GM12878 (cell line): ENCODE measurements at regions not wholly inside any gene's neighbourhood (a gene's known extent, or its start where the extent isn't known, plus 50 kb on each side); places are given as distances from the start of the nearest gene placed in this dataset.

ENCODE experiments used
- ATAC-seq: fragments of 200-7000 bp; cut with Tn5 transposase; 3 replicates; pipeline ENCODE4 v1.9.1; 2020; ENCODE audit warnings: mild to moderate bottlenecking, moderate library complexity
- BruUV-seq: library from RNA; stranded (reverse); fragments of 400-500 nt; replicated peaks from 2 replicates; lab custom pipeline; 2021; lab: Mats Ljungman, UMichigan
- CTCF ChIA-PET: fragments of 300-600 bp; sonication (Branson Sonifier 250); formaldehyde crosslinking; extraction: SDS; loops from one replicate; lab custom pipeline; 2021; ENCODE audit warnings: inconsistent platforms; lab: Yijun Ruan, JAX
- POLR2A ChIA-PET: fragments of 350-600 bp; formaldehyde crosslinking; extraction: SDS; loops from one replicate; lab custom pipeline; 2021; ENCODE audit warnings: inconsistent platforms; lab: Charles Lee
- RAD21 ChIA-PET: fragments of 300-600 bp; sonication (Branson Sonifier 250); formaldehyde crosslinking; loops from one replicate; lab custom pipeline; 2023; ENCODE audit warnings: antibody characterized with exemption; ENCODE audit not compliant: unreplicated experiment; lab: Charles Lee
- SMC1A ChIA-PET: fragments of 300-600 bp; sonication (Branson Sonifier 250); formaldehyde crosslinking; loops from one replicate; lab custom pipeline; 2023; ENCODE audit not compliant: unreplicated experiment, uncharacterized antibody; lab: Charles Lee
- DNase-seq: peaks from one replicate; pipeline ENCODE4 v3.0.0-alpha.2; 2011; ENCODE audit warnings: low read depth, low spot score
- FAIRE-seq: peaks from 3 replicates; lab custom pipeline; 2011; peaks lifted over from hg19 to GRCh38; lab: Jason Lieb, UNC
- H2AFZ ChIP-seq: 2 replicates; pipeline ENCODE4 v1.6.0; 2011; ENCODE audit warnings: low read depth, low read length, control low read depth; ENCODE audit not compliant: control insufficient read depth
- H3K27ac ChIP-seq: 2 replicates; pipeline ENCODE4 v1.5.1; 2011; ENCODE audit warnings: control low read depth; ENCODE audit not compliant: control insufficient read depth, insufficient read depth
- H3K27me3 ChIP-seq, 2 experiments: replicated peaks in 1 of 2; 2 replicates each; pipeline versions ENCODE4 v1.6.0 to v1.6.1; 2011; ENCODE audit warnings: low read length in 1 of 2; ENCODE audit not compliant: control insufficient read depth in 2 of 2, insufficient read depth in 2 of 2
- H3K36me3 ChIP-seq, 2 experiments: 2 replicates each; pipeline ENCODE4 v1.5.1; 2011; ENCODE audit warnings: low read length in 1 of 2; ENCODE audit not compliant: control insufficient read depth in 2 of 2, insufficient read depth in 2 of 2
- H3K4me1 ChIP-seq: 2 replicates; pipeline ENCODE4 v1.6.1; 2011; ENCODE audit warnings: mild to moderate bottlenecking, low read length, moderate library complexity, mixed read lengths; ENCODE audit not compliant: control insufficient read depth, insufficient read depth
- H3K4me2 ChIP-seq: 2 replicates; pipeline ENCODE4 v1.6.0; 2011; ENCODE audit warnings: control low read depth; ENCODE audit not compliant: control insufficient read depth, insufficient read depth
- H3K4me3 ChIP-seq: fragments of 200-600 bp; sonication (generic); 2 replicates; pipeline ENCODE4 v1.5.1; 2016
- H3K79me2 ChIP-seq: 2 replicates; pipeline ENCODE4 v1.6.0; 2011; ENCODE audit warnings: low read length; ENCODE audit not compliant: control insufficient read depth, insufficient read depth
- H3K9ac ChIP-seq: 2 replicates; pipeline ENCODE4 v1.8.0; 2011; ENCODE audit warnings: low read length, control low read depth, mixed read lengths; ENCODE audit not compliant: control insufficient read depth, insufficient read depth
- H3K9me3 ChIP-seq: replicated peaks from 3 replicates; pipeline ENCODE4 v1.5.1; 2011; ENCODE audit warnings: mild to moderate bottlenecking, low read length; ENCODE audit not compliant: control insufficient read depth, insufficient read depth
- H4K20me1 ChIP-seq: 2 replicates; pipeline ENCODE4 v1.6.0; 2011; ENCODE audit not compliant: control insufficient read depth, insufficient read depth
- ATF7 ChIP-seq: fragments of 450-650 bp; IDR thresholded peaks from 2 replicates; pipeline ENCODE4 v1.6.1; 2016; ENCODE audit warnings: low read depth, mild to moderate bottlenecking
- CBFB ChIP-seq: IDR thresholded peaks from 2 replicates; pipeline ENCODE4 v1.6.1; 2016; ENCODE audit warnings: antibody characterized with exemption, low read depth
- CBX3 ChIP-seq: fragments of 200-600 bp; sonication (generic); IDR thresholded peaks from 2 replicates; pipeline ENCODE4 v1.6.1; 2016; ENCODE audit warnings: low read depth, borderline replicate concordance
- EGR1 ChIP-seq, 2 experiments: IDR thresholded peaks; 1 replicate in 1 of 2; 2 replicates in 1 of 2; pipeline ENCODE4 v1.6.1; 2011 to 2012; ENCODE audit warnings: low read depth in 2 of 2, low read length in 2 of 2, borderline replicate concordance in 1 of 2, mild to moderate bottlenecking in 1 of 2, moderate library complexity in 1 of 2
- HDAC6 ChIP-seq: fragments of 200-600 bp; sonication (generic); IDR thresholded peaks from one replicate; pipeline ENCODE4 v1.8.0; 2017; ENCODE audit warnings: antibody characterized with exemption; ENCODE audit not compliant: unreplicated experiment
- MEF2A ChIP-seq: IDR thresholded peaks from 2 replicates; pipeline ENCODE4 v1.6.1; 2011; ENCODE audit warnings: low read depth, mild to moderate bottlenecking, low read length, moderate library complexity; ENCODE audit not compliant: insufficient read depth
- NFXL1 ChIP-seq: fragments of 450-650 bp; IDR thresholded peaks from 2 replicates; pipeline ENCODE4 v1.6.1; 2017; ENCODE audit warnings: antibody characterized with exemption, mild to moderate bottlenecking, borderline replicate concordance
- PAX5 ChIP-seq: IDR thresholded peaks from 2 replicates; pipeline ENCODE4 v1.6.1; 2011; ENCODE audit warnings: low read depth, low read length, borderline replicate concordance
- PRDM15 ChIP-seq: fragments of 450-650 bp; formaldehyde crosslinking; IDR thresholded peaks from 2 replicates; pipeline ENCODE4 v1.4.0; 2020; ENCODE audit warnings: mild to moderate bottlenecking, moderate library complexity
- SMARCA5 ChIP-seq: fragments of 450-650 bp; IDR thresholded peaks from 2 replicates; pipeline ENCODE4 v1.6.1; 2017; ENCODE audit warnings: mild to moderate bottlenecking
- TCF12 ChIP-seq: IDR thresholded peaks from 2 replicates; pipeline ENCODE4 v1.6.1; 2011; ENCODE audit warnings: low read depth, mild to moderate bottlenecking, low read length
- WRNIP1 ChIP-seq: IDR thresholded peaks from 2 replicates; pipeline ENCODE4 v1.6.1; 2011; ENCODE audit warnings: low read depth, low read length, improper control_type of control experiment, borderline replicate concordance
- ZNF217 ChIP-seq: fragments of 450-650 bp; IDR thresholded peaks from 2 replicates; pipeline ENCODE4 v1.6.1; 2017; ENCODE audit warnings: antibody characterized with exemption, mild to moderate bottlenecking
- WGBS: methylation state at CpG from one replicate; pipeline ENCODE4 v1.1.6; 2016; ENCODE audit warnings: low lambda C conversion rate; ENCODE audit not compliant: insufficient replicate concordance, insufficient coverage; ENCODE audit errors: missing lambda C conversion rate; 5-methylcytosine and 5-hydroxymethylcytosine counted together
- in situ Hi-C: fragments of 300-500 bp; cut with MboI; formaldehyde crosslinking; loops from 9 replicates; pipeline ENCODE4 v1.14.3; 2018; ENCODE audit warnings: mixed read lengths
- intact Hi-C: fragments of 100-400 bp; cut with micrococcal nuclease; formaldehyde crosslinking; loops from one replicate; pipeline ENCODE4 v1.14.2; 2022; ENCODE audit not compliant: unreplicated experiment
- TF ChIP-seq, protein P1 (sequence below): IDR thresholded peaks from 2 replicates; pipeline ENCODE4 v1.6.1; 2011; ENCODE audit warnings: mild to moderate bottlenecking, low read depth, low read length, moderate library complexity; ENCODE audit not compliant: insufficient replicate concordance
- TF ChIP-seq, protein P2 (sequence below): fragments of 450-650 bp; IDR thresholded peaks from 2 replicates; pipeline ENCODE4 v1.6.1; 2017; ENCODE audit warnings: mild to moderate bottlenecking, moderate library complexity

DNA sequence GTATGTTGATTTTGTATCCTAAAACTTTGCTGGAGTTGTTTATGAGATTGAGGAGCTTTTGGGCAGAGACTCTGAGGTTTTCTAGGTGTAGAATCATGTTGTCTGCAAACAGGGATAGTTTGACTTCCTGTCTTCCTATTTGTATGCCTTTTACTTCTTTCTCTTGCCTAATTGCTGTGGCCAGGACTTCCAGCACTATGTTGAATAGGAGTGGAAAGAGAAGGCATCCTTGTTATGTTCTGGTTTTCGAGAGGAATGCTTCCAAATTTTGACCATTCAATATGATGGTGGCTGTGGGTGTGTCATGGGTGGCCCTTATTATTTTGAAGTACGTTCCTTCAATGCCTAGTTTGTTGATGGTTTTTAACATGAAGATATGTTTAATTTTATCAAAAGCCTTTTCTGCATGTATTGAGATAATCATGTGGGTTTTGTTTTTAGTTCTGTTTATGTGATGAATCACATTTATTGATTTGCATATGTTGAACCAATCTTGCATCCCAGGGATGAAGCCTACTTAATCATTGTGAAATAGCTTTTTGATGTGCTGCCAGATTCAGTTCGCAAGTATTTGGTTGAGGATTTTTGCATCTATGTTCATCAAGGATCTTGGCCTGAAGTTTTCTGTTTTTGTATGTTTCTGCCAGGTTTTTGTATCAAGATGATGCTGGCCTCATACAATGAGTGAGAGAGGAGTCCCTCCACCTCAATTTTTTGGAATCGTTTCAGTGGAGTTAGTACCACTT, 188.1 kb downstream of the MINAR1 start:
- H3K27me3 ChIP-seq: no peaks in the 10 kb centered on the region; a peak in 2 of 4 replicates
- POLR2A ChIA-PET: no interaction called here
- H2AFZ ChIP-seq: no peak overlapping the region
- DNase-seq: no peak
- intact Hi-C loops (no loop called here), in situ Hi-C loops (no loop called here)
- no peaks in the 10 kb centered on the region for H3K79me2 ChIP-seq
- no peak overlapping the region for H3K27ac ChIP-seq
- H3K36me3 ChIP-seq: no peaks in the 10 kb centered on the region
- H3K9ac ChIP-seq: no peak overlapping the region
- WGBS: 8% methylated on average over 4 of the region's 4 CpGs
- RAD21 ChIA-PET: no interaction called here
- no peak overlapping the region for H3K4me2 ChIP-seq
- FAIRE-seq: no peak
- no peak for ATAC-seq
- SMC1A ChIA-PET: no interaction called here
- no peaks in the 10 kb centered on the region for H4K20me1 ChIP-seq
- no peaks in the 10 kb centered on the region for H3K4me1 ChIP-seq
- H3K9me3 ChIP-seq: no peaks in the 10 kb centered on the region
- CTCF ChIA-PET: interaction anchor here (1.0 kb wide), 1 partner anchor 233 kb away, joined by 3 read pairs; no protein-coding TSS in a partner anchor
- no TSS peak for BruUV-seq
- H3K4me3 ChIP-seq: no peak overlapping the region
- no peak for TF ChIP-seq NFXL1
- TF ChIP-seq PRDM15 (CRISPR knock-in tag): no peak
- no peak for TF ChIP-seq ZNF217
- TF ChIP-seq WRNIP1: no peak
- TF ChIP-seq SMARCA5: no peak
- TF ChIP-seq HDAC6: no peak
- no peak for TF ChIP-seq CBFB
- TF ChIP-seq, protein P1, sequence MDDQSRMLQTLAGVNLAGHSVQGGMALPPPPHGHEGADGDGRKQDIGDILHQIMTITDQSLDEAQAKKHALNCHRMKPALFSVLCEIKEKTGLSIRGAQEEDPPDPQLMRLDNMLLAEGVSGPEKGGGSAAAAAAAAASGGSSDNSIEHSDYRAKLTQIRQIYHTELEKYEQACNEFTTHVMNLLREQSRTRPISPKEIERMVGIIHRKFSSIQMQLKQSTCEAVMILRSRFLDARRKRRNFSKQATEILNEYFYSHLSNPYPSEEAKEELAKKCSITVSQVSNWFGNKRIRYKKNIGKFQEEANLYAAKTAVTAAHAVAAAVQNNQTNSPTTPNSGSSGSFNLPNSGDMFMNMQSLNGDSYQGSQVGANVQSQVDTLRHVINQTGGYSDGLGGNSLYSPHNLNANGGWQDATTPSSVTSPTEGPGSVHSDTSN: no peak
- TF ChIP-seq MEF2A: no peak
- no peak for TF ChIP-seq PAX5
- TF ChIP-seq, protein P2, sequence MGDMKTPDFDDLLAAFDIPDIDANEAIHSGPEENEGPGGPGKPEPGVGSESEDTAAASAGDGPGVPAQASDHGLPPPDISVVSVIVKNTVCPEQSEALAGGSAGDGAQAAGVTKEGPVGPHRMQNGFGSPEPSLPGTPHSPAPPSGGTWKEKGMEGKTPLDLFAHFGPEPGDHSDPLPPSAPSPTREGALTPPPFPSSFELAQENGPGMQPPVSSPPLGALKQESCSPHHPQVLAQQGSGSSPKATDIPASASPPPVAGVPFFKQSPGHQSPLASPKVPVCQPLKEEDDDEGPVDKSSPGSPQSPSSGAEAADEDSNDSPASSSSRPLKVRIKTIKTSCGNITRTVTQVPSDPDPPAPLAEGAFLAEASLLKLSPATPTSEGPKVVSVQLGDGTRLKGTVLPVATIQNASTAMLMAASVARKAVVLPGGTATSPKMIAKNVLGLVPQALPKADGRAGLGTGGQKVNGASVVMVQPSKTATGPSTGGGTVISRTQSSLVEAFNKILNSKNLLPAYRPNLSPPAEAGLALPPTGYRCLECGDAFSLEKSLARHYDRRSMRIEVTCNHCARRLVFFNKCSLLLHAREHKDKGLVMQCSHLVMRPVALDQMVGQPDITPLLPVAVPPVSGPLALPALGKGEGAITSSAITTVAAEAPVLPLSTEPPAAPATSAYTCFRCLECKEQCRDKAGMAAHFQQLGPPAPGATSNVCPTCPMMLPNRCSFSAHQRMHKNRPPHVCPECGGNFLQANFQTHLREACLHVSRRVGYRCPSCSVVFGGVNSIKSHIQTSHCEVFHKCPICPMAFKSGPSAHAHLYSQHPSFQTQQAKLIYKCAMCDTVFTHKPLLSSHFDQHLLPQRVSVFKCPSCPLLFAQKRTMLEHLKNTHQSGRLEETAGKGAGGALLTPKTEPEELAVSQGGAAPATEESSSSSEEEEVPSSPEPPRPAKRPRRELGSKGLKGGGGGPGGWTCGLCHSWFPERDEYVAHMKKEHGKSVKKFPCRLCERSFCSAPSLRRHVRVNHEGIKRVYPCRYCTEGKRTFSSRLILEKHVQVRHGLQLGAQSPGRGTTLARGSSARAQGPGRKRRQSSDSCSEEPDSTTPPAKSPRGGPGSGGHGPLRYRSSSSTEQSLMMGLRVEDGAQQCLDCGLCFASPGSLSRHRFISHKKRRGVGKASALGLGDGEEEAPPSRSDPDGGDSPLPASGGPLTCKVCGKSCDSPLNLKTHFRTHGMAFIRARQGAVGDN: no peak
- no peak for TF ChIP-seq ATF7
- no peak for TF ChIP-seq EGR1 (IDR thresholded peaks at IDR 0.05; ENCODE audit: borderline replicate concordance in 1 of 2, low read depth in 2 of 2, low read length in 2 of 2)
- TF ChIP-seq TCF12: no peak
- TF ChIP-seq CBX3: no peak
